ENCODE measurements at regions not wholly inside any gene's neighbourhood (a gene's known extent, or its start where the extent isn't known, plus 50 kb on each side); places are given as distances from the start of the nearest gene placed in this dataset.

DNA sequence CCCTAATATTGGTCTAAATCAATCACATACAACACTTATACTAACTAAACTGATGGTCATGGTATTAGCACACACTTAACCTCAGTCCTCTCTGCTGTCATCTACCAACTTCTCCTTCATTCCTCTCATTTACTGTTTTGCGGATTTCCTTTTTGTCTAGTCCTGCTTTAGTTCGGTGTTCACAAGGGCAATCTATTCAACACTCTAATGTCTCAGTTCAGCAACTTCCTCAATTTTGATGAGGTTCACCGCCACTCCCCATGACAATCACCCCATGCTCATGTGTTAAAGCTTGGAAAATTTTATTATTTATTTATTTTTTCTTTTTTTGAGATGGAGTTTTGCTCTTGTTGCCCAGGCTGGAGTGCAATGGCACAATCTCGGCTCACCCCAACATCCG, 301.1 kb downstream of the PTPRC start:
- no peak for TF ChIP-seq TAF1 (IDR thresholded peaks at IDR 0.05; ENCODE audit: borderline replicate concordance, insufficient read depth, low read length)
- TF ChIP-seq, protein P1, sequence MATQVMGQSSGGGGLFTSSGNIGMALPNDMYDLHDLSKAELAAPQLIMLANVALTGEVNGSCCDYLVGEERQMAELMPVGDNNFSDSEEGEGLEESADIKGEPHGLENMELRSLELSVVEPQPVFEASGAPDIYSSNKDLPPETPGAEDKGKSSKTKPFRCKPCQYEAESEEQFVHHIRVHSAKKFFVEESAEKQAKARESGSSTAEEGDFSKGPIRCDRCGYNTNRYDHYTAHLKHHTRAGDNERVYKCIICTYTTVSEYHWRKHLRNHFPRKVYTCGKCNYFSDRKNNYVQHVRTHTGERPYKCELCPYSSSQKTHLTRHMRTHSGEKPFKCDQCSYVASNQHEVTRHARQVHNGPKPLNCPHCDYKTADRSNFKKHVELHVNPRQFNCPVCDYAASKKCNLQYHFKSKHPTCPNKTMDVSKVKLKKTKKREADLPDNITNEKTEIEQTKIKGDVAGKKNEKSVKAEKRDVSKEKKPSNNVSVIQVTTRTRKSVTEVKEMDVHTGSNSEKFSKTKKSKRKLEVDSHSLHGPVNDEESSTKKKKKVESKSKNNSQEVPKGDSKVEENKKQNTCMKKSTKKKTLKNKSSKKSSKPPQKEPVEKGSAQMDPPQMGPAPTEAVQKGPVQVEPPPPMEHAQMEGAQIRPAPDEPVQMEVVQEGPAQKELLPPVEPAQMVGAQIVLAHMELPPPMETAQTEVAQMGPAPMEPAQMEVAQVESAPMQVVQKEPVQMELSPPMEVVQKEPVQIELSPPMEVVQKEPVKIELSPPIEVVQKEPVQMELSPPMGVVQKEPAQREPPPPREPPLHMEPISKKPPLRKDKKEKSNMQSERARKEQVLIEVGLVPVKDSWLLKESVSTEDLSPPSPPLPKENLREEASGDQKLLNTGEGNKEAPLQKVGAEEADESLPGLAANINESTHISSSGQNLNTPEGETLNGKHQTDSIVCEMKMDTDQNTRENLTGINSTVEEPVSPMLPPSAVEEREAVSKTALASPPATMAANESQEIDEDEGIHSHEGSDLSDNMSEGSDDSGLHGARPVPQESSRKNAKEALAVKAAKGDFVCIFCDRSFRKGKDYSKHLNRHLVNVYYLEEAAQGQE (IDR thresholded peaks at IDR 0.05; ENCODE audit: insufficient read depth in 1 of 2, low read depth in 2 of 2, low read length in 2 of 2), result no peak
- no peak for TF ChIP-seq SIN3A (IDR thresholded peaks at IDR 0.05; ENCODE audit: borderline replicate concordance, insufficient read depth, low read length)
- no peak for TF ChIP-seq POLR2AphosphoS5 (IDR thresholded peaks at IDR 0.05; ENCODE audit: low read depth, low read length)
- no peak for TF ChIP-seq FOXP2 (optimal IDR thresholded peaks at IDR 0.05; ENCODE audit: borderline replicate concordance, extremely low read depth, extremely low read length, insufficient read depth)

DNA sequence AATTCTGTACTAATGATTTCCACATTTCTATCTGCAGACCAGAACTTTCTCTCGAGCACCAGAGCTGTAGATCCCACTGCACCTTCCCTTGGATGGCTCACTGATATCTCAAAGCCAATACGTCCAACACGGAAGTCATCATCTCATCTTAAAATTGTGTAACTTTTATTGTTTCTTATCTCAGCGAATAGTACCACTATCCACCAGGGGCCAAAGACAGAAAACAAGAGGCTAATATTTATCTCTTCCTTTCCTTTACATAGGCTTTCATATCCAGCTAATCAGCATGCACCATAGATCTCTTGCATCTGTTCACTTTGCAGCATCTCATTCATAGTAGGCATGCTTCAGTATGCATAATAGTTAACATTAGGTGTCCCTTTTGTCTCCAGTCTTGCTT, 303.6 kb downstream of the PTPRC start:
- TF ChIP-seq FOXP2 (optimal IDR thresholded peaks at IDR 0.05; ENCODE audit: borderline replicate concordance, extremely low read depth, extremely low read length, insufficient read depth) (no peak), SIN3A (IDR thresholded peaks at IDR 0.05; ENCODE audit: borderline replicate concordance, insufficient read depth, low read length) (no peak)

DNA sequence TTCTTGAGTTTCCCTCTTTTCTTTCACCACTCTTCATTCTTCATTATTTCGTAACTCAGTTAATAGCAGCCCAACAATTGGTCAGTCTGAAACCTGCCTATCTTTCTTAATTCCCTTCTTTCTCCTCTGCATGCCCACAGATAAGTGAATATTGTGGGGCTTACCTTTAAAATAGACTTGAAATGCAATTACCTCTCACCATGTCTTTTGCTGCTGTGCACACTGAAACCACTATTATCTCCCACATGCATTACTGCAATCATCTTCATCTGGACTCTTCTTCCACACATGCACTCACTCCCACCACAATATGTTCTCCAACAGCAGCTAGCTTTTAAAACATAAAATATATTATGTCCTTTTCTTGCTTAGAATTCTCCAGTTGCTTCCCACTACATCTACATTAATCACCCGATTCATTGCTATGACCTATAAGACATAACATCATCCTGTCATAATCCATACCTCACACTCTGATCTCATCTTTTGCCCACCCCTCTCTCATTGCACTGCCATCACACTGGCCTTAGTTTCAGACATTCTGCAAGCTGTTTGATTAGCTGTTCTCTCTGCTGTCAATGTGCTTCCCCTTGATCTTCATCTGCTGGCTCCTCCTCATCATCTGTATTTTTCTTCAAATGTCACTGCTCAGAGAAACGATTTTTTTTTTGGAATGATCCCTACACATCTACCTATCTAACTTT, 304.8 kb downstream of the PTPRC start:
- TF ChIP-seq SIN3A (IDR thresholded peaks at IDR 0.05; ENCODE audit: borderline replicate concordance, insufficient read depth, low read length) (no peak), TAF1 (IDR thresholded peaks at IDR 0.05; ENCODE audit: borderline replicate concordance, insufficient read depth, low read length) (no peak), POLR2AphosphoS5 (IDR thresholded peaks at IDR 0.05; ENCODE audit: low read depth, low read length) (no peak), FOXP2 (optimal IDR thresholded peaks at IDR 0.05; ENCODE audit: borderline replicate concordance, extremely low read depth, extremely low read length, insufficient read depth) (no peak)
- TF ChIP-seq, protein P1 (IDR thresholded peaks at IDR 0.05; ENCODE audit: insufficient read depth in 1 of 2, low read depth in 2 of 2, low read length in 2 of 2), result no peak

DNA sequence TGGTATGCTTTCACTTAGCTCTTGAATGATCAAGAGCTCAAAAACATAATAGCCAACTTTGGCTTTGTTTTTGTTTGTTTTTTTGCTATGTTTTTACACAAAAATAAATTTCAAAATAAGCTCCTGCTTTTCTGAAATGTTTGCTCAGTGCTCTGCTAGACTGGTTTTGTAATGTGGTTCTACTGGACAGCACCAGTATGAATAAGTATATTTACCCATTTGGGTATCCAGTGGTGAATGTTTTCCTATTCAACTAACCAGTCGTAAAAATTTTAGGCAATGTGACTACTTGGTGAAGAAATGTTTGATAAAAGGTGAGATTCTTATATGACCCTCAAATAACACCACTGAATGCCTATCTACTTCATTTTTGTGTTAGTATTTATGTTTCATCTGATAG, 308.6 kb downstream of the PTPRC start:
- no peak for TF ChIP-seq TAF1 (IDR thresholded peaks at IDR 0.05; ENCODE audit: borderline replicate concordance, insufficient read depth, low read length)
- no peak for TF ChIP-seq FOXP2 (optimal IDR thresholded peaks at IDR 0.05; ENCODE audit: borderline replicate concordance, extremely low read depth, extremely low read length, insufficient read depth)
- TF ChIP-seq POLR2AphosphoS5 (IDR thresholded peaks at IDR 0.05; ENCODE audit: low read depth, low read length), result no peak
- TF ChIP-seq, protein P1 (IDR thresholded peaks at IDR 0.05; ENCODE audit: insufficient read depth in 1 of 2, low read depth in 2 of 2, low read length in 2 of 2), result no peak
- TF ChIP-seq SIN3A (IDR thresholded peaks at IDR 0.05; ENCODE audit: borderline replicate concordance, insufficient read depth, low read length), result no peak

DNA sequence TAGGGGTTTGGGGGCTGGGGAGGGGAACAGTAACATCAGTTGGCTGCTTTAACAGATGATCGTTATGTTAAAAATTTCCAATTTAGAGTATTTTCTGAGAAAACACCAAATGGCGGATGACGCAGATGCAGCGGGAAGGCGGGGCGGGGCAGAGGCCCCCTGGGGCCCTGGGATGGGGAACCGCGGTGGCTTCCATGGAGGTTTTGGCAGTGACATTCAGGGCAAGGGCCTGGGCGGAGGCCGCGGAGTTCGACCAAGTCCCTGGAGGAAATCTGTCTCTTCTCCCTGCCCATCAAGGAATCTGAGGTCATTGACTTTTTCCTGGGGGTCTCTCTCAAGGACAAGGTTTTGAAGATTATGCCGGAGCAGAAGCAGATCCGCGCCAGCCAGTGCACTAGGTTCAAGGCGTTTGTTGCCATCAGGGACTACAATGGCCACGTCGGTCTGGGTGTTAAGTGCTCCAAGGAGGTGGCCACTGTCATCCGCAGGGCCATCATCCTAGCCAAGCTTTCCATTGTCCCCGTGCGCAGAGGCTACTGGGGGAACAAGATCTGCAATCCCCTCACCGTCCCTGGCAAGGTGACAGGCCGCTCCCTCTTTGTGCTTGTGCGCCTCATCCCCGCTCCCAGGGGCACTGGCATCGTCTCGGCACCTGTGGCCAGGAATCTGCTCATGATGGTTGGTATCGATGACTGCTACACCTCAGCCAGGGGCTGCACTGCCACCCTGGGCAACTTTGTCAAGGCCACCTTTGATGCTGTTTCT, 310.2 kb downstream of the PTPRC start:
- TF ChIP-seq SIN3A (IDR thresholded peaks at IDR 0.05; ENCODE audit: borderline replicate concordance, insufficient read depth, low read length) (no peak), POLR2AphosphoS5 (IDR thresholded peaks at IDR 0.05; ENCODE audit: low read depth, low read length) (no peak), FOXP2 (optimal IDR thresholded peaks at IDR 0.05; ENCODE audit: borderline replicate concordance, extremely low read depth, extremely low read length, insufficient read depth) (no peak), TAF1 (IDR thresholded peaks at IDR 0.05; ENCODE audit: borderline replicate concordance, insufficient read depth, low read length) (no peak)
- TF ChIP-seq, protein P1 (IDR thresholded peaks at IDR 0.05; ENCODE audit: insufficient read depth in 1 of 2, low read depth in 2 of 2, low read length in 2 of 2), result no peak

Measured in PFSK-1 (cell line).